Nucleus accumbens (tissue), 56 donors: ENCODE measurements at regions not wholly inside any gene's neighbourhood (a gene's known extent, or its start where the extent isn't known, plus 50 kb on each side); places are given as distances from the start of the nearest gene placed in this dataset.
"Not testable (repeated sequence)": the region's sequence is repeated elsewhere in the genome, so short reads cannot be mapped to it uniquely, and the experiment has no call there.

Source experiments
- DNase-seq, 56 donors: peaks; one replicate each; lab custom pipeline; 2025; lab: John Stamatoyannopoulos, UW

GRCh38 chr12:75944097-75944904 is 87.3 kb downstream of the PHLDA1 start:
- no peak for DNase-seq

GRCh38 chr12:75943730-75944096 is 87.9 kb downstream of the PHLDA1 start:
- no peak for DNase-seq

GRCh38 chr12:75941661-75942060 is 89.9 kb downstream of the PHLDA1 start:
- not testable (repeated sequence) for DNase-seq

- DNase-seq: no peak
Observed at GRCh38 chr12:75939016-75939642, 92.4 kb downstream of the PHLDA1 start.

- DNase-seq: no peak
Observed at GRCh38 chr12:75938189-75938588, 93.4 kb downstream of the PHLDA1 start.

- DNase-seq: no peak
Observed at GRCh38 chr12:75937486-75937885, 94.1 kb downstream of the PHLDA1 start.

- no peak for DNase-seq
Observed at GRCh38 chr12:75936515-75937440, 94.8 kb downstream of the PHLDA1 start.

- DNase-seq: no peak
Observed at GRCh38 chr12:75935539-75936242, 95.9 kb downstream of the PHLDA1 start.

- no peak for DNase-seq
Observed at GRCh38 chr12:75933101-75933500, 98.5 kb downstream of the PHLDA1 start.

- DNase-seq: no peak
Observed at GRCh38 chr12:75932241-75932640, 99.3 kb downstream of the PHLDA1 start.

GRCh38 chr12:75923964-75924666 is 107.5 kb downstream of the PHLDA1 start:
- no peak for DNase-seq

GRCh38 chr12:75922944-75923642 is 108.5 kb downstream of the PHLDA1 start:
- no peak for DNase-seq

- no peak for DNase-seq
Observed at GRCh38 chr12:75921622-75922289, 109.8 kb downstream of the PHLDA1 start.

- no peak for DNase-seq
Observed at GRCh38 chr12:75917715-75918114, 113.9 kb downstream of the PHLDA1 start.

GRCh38 chr12:75917083-75917482 is 114.5 kb downstream of the PHLDA1 start:
- no peak for DNase-seq

- DNase-seq: peak in 3 of 56 donors; percentile 3 to 12 (median 3)
Observed at GRCh38 chr12:75913502-75914351, 117.8 kb downstream of the PHLDA1 start.
